Body of pancreas (tissue), 4 donors: ENCODE measurements at regions not wholly inside any gene's neighbourhood (a gene's known extent, or its start where the extent isn't known, plus 50 kb on each side); places are given as distances from the start of the nearest gene placed in this dataset.
"Not testable (repeated sequence)": the region's sequence is repeated elsewhere in the genome, so short reads cannot be mapped to it uniquely, and the experiment has no call there.

Experiments used
- POLR2A ChIP-seq, 3 donors: fragments of 450-650 bp; IDR thresholded peaks; one replicate each; pipeline ENCODE4 v1.6.1; 2016; ENCODE audit warnings: antibody characterized with exemption in 3 of 3, mild to moderate bottlenecking in 2 of 3
- TF ChIP-seq, protein P1 (sequence below), 7 experiments: fragments of 450-650 bp in 4 of 7; fragments of 200-600 bp in 3 of 7; sonication (generic) in 3 of 7; IDR thresholded peaks; one replicate each; pipeline ENCODE4 v1.5.1; 2016 to 2019; ENCODE audit warnings: antibody characterized with exemption in 7 of 7

DNA sequence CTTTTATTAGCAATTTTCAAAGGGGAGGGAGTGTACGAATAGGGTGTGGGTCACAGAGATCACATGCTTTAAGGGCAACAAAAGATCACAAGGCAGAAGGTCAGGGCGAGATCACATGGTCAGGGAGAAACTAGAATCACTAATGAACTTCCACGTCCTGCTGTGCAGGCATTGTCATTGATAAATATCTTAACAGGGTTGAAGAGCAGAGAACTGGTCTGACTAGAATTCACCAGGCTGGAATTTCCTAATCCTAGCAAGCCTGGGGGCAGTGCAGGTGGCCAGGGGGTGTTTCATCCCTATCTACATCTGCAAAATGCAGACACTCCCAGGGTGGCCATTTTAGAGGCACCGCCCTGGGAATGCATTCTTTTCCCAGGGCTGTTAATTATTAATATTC lies 101.2 kb upstream of the TMTC1 start:
- TF ChIP-seq, protein P1, sequence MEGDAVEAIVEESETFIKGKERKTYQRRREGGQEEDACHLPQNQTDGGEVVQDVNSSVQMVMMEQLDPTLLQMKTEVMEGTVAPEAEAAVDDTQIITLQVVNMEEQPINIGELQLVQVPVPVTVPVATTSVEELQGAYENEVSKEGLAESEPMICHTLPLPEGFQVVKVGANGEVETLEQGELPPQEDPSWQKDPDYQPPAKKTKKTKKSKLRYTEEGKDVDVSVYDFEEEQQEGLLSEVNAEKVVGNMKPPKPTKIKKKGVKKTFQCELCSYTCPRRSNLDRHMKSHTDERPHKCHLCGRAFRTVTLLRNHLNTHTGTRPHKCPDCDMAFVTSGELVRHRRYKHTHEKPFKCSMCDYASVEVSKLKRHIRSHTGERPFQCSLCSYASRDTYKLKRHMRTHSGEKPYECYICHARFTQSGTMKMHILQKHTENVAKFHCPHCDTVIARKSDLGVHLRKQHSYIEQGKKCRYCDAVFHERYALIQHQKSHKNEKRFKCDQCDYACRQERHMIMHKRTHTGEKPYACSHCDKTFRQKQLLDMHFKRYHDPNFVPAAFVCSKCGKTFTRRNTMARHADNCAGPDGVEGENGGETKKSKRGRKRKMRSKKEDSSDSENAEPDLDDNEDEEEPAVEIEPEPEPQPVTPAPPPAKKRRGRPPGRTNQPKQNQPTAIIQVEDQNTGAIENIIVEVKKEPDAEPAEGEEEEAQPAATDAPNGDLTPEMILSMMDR (IDR thresholded peaks at IDR 0.05) = not testable (repeated sequence)
- not testable (repeated sequence) for TF ChIP-seq POLR2A (IDR thresholded peaks at IDR 0.05)
